ENCODE measurements at regions not wholly inside any gene's neighbourhood (a gene's known extent, or its start where the extent isn't known, plus 50 kb on each side); places are given as distances from the start of the nearest gene placed in this dataset.

DNA sequence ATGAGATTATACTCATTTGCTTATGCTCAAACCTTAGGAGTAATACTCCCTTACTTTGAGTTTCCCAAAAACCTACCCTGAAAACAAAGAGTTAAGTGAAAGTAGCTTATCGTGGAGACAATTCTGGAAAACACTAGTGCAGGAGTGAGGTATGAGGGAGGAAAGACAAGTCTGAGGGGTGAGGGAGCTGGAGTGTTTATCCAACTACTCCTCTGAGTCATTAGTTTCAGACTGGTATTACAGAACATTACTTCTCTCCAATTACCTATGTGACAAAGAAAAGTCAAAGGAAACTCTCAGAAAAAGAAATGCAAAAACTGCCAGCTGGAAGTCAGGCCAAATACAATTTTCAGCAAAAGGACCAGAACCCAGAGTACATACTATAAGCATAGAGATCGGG is 171.1 kb upstream of the SPTLC3 start:
- TF ChIP-seq, protein P1, sequence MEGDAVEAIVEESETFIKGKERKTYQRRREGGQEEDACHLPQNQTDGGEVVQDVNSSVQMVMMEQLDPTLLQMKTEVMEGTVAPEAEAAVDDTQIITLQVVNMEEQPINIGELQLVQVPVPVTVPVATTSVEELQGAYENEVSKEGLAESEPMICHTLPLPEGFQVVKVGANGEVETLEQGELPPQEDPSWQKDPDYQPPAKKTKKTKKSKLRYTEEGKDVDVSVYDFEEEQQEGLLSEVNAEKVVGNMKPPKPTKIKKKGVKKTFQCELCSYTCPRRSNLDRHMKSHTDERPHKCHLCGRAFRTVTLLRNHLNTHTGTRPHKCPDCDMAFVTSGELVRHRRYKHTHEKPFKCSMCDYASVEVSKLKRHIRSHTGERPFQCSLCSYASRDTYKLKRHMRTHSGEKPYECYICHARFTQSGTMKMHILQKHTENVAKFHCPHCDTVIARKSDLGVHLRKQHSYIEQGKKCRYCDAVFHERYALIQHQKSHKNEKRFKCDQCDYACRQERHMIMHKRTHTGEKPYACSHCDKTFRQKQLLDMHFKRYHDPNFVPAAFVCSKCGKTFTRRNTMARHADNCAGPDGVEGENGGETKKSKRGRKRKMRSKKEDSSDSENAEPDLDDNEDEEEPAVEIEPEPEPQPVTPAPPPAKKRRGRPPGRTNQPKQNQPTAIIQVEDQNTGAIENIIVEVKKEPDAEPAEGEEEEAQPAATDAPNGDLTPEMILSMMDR (IDR thresholded peaks at IDR 0.05), result no peak
- TF ChIP-seq, protein P2, sequence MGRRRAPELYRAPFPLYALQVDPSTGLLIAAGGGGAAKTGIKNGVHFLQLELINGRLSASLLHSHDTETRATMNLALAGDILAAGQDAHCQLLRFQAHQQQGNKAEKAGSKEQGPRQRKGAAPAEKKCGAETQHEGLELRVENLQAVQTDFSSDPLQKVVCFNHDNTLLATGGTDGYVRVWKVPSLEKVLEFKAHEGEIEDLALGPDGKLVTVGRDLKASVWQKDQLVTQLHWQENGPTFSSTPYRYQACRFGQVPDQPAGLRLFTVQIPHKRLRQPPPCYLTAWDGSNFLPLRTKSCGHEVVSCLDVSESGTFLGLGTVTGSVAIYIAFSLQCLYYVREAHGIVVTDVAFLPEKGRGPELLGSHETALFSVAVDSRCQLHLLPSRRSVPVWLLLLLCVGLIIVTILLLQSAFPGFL (CRISPR knock-in tag; IDR thresholded peaks at IDR 0.05; ENCODE audit: borderline replicate concordance), result no peak
- TF ChIP-seq, protein P3, sequence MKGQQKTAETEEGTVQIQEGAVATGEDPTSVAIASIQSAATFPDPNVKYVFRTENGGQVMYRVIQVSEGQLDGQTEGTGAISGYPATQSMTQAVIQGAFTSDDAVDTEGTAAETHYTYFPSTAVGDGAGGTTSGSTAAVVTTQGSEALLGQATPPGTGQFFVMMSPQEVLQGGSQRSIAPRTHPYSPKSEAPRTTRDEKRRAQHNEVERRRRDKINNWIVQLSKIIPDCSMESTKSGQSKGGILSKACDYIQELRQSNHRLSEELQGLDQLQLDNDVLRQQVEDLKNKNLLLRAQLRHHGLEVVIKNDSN (CRISPR knock-in tag; IDR thresholded peaks at IDR 0.05), result no peak
- TF ChIP-seq, protein P4, sequence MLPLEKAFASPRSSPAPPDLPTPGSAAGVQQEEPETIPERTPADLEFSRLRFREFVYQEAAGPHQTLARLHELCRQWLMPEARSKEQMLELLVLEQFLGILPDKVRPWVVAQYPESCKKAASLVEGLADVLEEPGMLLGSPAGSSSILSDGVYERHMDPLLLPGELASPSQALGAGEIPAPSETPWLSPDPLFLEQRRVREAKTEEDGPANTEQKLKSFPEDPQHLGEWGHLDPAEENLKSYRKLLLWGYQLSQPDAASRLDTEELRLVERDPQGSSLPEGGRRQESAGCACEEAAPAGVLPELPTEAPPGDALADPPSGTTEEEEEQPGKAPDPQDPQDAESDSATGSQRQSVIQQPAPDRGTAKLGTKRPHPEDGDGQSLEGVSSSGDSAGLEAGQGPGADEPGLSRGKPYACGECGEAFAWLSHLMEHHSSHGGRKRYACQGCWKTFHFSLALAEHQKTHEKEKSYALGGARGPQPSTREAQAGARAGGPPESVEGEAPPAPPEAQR (CRISPR knock-in tag; IDR thresholded peaks at IDR 0.05), result no peak
- TF ChIP-seq FOXJ3 (CRISPR knock-in tag; IDR thresholded peaks at IDR 0.05; ENCODE audit: borderline replicate concordance) (no peak), ZNF317 (CRISPR knock-in tag; IDR thresholded peaks at IDR 0.05; ENCODE audit: borderline replicate concordance, low read depth) (no peak), CREB1 (CRISPR knock-in tag; IDR thresholded peaks at IDR 0.05) (no peak), CBFB (CRISPR knock-in tag; IDR thresholded peaks at IDR 0.05; ENCODE audit: low read depth) (no peak), EMX1 (CRISPR knock-in tag; IDR thresholded peaks at IDR 0.05) (no peak)
- TF ChIP-seq, protein P5, sequence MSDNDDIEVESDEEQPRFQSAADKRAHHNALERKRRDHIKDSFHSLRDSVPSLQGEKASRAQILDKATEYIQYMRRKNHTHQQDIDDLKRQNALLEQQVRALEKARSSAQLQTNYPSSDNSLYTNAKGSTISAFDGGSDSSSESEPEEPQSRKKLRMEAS (CRISPR knock-in tag; IDR thresholded peaks at IDR 0.05), result no peak
- TF ChIP-seq, protein P6, sequence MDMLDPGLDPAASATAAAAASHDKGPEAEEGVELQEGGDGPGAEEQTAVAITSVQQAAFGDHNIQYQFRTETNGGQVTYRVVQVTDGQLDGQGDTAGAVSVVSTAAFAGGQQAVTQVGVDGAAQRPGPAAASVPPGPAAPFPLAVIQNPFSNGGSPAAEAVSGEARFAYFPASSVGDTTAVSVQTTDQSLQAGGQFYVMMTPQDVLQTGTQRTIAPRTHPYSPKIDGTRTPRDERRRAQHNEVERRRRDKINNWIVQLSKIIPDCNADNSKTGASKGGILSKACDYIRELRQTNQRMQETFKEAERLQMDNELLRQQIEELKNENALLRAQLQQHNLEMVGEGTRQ (CRISPR knock-in tag; IDR thresholded peaks at IDR 0.05), result no peak

Measured in WTC11 (cell line).